ENCODE measurements at regions not wholly inside any gene's neighbourhood (a gene's known extent, or its start where the extent isn't known, plus 50 kb on each side); places are given as distances from the start of the nearest gene placed in this dataset.

DNA sequence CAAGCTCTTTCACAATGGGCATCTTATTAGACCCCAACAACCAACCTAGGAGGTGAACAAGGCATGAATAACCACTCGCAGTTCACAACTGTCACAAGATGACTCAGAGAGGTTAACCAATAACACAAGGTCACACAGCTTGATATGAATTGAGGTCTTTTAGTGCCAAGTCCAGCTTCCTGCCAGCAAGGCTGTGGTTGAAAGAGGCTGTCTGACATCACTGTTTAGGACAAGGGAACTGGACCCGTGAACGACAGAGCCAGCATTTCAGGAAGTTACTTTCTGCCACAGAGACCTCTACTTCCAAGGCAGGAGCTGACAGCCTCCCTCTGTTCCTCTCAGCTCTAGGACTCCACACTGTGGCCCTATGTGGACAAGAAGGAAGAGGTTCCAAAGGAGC is 53.4 kb upstream of the ALDH1B1 start:
- no peak overlapping the region for H3K4me3 ChIP-seq (ENCODE audit: low read length)
- H3K9ac ChIP-seq (ENCODE audit: low read length) = no peak overlapping the region
- no peaks in the 10 kb centered on the region for H3F3A ChIP-seq (ENCODE audit: low read length, unreplicated experiment)
- no peak overlapping the region for H2AFZ ChIP-seq (ENCODE audit: low read length)
- no peak overlapping the region for H3K27ac ChIP-seq (ENCODE audit: low read length)
- no peaks in the 10 kb centered on the region for H4K20me1 ChIP-seq (ENCODE audit: low read length)
- DNase-seq (peak; percentile 53), ATAC-seq (no peak; the same call in 1 of the 2 replicates)
- ChIA-PET POLR2A (ENCODE audit: unreplicated experiment) (no interaction called here), CTCF (no interaction called here)
- TF ChIP-seq, protein P1, sequence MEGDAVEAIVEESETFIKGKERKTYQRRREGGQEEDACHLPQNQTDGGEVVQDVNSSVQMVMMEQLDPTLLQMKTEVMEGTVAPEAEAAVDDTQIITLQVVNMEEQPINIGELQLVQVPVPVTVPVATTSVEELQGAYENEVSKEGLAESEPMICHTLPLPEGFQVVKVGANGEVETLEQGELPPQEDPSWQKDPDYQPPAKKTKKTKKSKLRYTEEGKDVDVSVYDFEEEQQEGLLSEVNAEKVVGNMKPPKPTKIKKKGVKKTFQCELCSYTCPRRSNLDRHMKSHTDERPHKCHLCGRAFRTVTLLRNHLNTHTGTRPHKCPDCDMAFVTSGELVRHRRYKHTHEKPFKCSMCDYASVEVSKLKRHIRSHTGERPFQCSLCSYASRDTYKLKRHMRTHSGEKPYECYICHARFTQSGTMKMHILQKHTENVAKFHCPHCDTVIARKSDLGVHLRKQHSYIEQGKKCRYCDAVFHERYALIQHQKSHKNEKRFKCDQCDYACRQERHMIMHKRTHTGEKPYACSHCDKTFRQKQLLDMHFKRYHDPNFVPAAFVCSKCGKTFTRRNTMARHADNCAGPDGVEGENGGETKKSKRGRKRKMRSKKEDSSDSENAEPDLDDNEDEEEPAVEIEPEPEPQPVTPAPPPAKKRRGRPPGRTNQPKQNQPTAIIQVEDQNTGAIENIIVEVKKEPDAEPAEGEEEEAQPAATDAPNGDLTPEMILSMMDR (conservative IDR thresholded peaks at IDR 0.05; ENCODE audit: low read depth, low read length) = no peak
- TF ChIP-seq EZH2 (IDR thresholded peaks at IDR 0.05; ENCODE audit: low read length, unreplicated experiment) (no peak), EZH2phosphoT487 (IDR thresholded peaks at IDR 0.05; ENCODE audit: borderline replicate concordance, low read length) (no peak)
- H3K9me3 ChIP-seq (ENCODE audit: low read length) = no peaks in the 10 kb centered on the region
- intact Hi-C loops (cut with micrococcal nuclease) = no loop called here
- H3K27me3 ChIP-seq (ENCODE audit: low read length) = no peaks in the 10 kb centered on the region
- H3K36me3 ChIP-seq (ENCODE audit: low read depth, low read length) = no peaks in the 10 kb centered on the region
- 0 out of 2 replicates have a peak, but pooled peaks cover 3% of the 10 kb centered on the region for H3K4me1 ChIP-seq (ENCODE audit: insufficient read depth, low read length)
- H3K9me2 ChIP-seq (replicated peaks; ENCODE audit: low read length) = no peaks in the 10 kb centered on the region
- no peak overlapping the region for H3K4me2 ChIP-seq (ENCODE audit: low read length)
- H3K79me2 ChIP-seq (ENCODE audit: low read length) = no peaks in the 10 kb centered on the region
- BruUV-seq (replicated peaks) = no TSS peak

DNA sequence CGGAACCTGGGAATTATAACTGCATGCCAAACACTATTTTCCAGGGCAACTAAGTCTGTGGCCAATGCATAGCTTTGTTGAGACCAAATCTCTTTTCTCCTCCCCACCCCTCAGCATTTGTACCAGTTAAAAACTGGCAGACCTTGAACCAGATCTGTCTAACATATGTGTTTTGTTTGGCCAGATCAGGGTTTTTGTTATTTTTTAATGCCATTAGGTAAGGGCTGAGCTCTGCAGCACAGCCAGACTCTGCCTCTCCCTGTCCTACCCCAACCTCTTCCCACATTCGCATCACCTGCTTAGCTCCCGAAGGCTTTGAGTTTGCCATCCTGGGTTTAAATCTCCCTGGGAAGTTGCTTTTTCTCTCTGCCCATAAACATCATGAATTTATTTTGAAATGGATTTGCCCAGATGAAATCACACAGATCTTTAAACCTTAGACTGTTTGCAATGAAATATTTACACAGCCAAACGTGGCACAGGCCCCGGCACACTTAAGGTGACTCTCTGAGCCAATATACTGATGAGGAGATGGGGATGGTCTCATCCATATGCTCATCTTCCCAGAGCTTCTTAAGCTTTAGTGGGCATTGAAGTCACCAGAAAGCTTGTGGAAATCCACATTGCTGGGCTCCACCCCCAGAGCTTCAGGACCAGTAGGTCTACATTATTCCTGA is 54.0 kb upstream of the ALDH1B1 start:
- ATAC-seq = no peak

More for the DNA sequence above, 54.0 kb upstream of the ALDH1B1 start:
- H3K4me3 ChIP-seq (ENCODE audit: low read length) = no peak overlapping the region
- intact Hi-C loops (cut with micrococcal nuclease) = no loop called here
- BruUV-seq (replicated peaks) = no TSS peak
- H4K20me1 ChIP-seq (ENCODE audit: low read length) = no peaks in the 10 kb centered on the region
- no peaks in the 10 kb centered on the region for H3F3A ChIP-seq (ENCODE audit: low read length, unreplicated experiment)
- H3K79me2 ChIP-seq (ENCODE audit: low read length) = no peaks in the 10 kb centered on the region
- H3K4me2 ChIP-seq (ENCODE audit: low read length) = no peak overlapping the region
- no peaks in the 10 kb centered on the region for H3K9me3 ChIP-seq (ENCODE audit: low read length)
- no peak overlapping the region for H3K27ac ChIP-seq (ENCODE audit: low read length)
- ChIA-PET CTCF (no interaction called here), POLR2A (ENCODE audit: unreplicated experiment) (no interaction called here)
- no peaks in the 10 kb centered on the region for H3K27me3 ChIP-seq (ENCODE audit: low read length)
- TF ChIP-seq, protein P1 (conservative IDR thresholded peaks at IDR 0.05; ENCODE audit: low read depth, low read length) = no peak
- TF ChIP-seq EZH2 (IDR thresholded peaks at IDR 0.05; ENCODE audit: low read length, unreplicated experiment) (no peak), EZH2phosphoT487 (IDR thresholded peaks at IDR 0.05; ENCODE audit: borderline replicate concordance, low read length) (no peak)
- H3K9me2 ChIP-seq (replicated peaks; ENCODE audit: low read length) = no peaks in the 10 kb centered on the region
- H3K9ac ChIP-seq (ENCODE audit: low read length) = no peak overlapping the region
- no peak for DNase-seq
- no peaks in the 10 kb centered on the region for H3K36me3 ChIP-seq (ENCODE audit: low read depth, low read length)
- H3K4me1 ChIP-seq (ENCODE audit: insufficient read depth, low read length) = 0 out of 2 replicates have a peak, but pooled peaks cover 3% of the 10 kb centered on the region
- H2AFZ ChIP-seq (ENCODE audit: low read length) = no peak overlapping the region

Data from PC-3 (cell line).